Natural killer cell (primary cell): ENCODE measurements at regions not wholly inside any gene's neighbourhood (a gene's known extent, or its start where the extent isn't known, plus 50 kb on each side); places are given as distances from the start of the nearest gene placed in this dataset.
A peak's percentile ranks its signal among the peaks of the same experiment; 100 is the strongest.
"Not testable (repeated sequence)": the region's sequence is repeated elsewhere in the genome, so short reads cannot be mapped to it uniquely, and the experiment has no call there.

Experiments used
- ATAC-seq, 3 donors: fragments of 150-1000 bp in 2 of 3; fragments of 200-7000 bp in 1 of 3; cut with Tn5 transposase; 1 replicate in 1 of 3; 2 replicates in 2 of 3; pipeline ENCODE4 v1.10.0; 2021; ENCODE audit warnings: mild to moderate bottlenecking in 2 of 3, moderate library complexity in 2 of 3
- DNase-seq, 2 donors: peaks; one replicate each; pipeline versions ENCODE4 v3.0.0 to v3.0.0-alpha.2; 2013 to 2021; ENCODE audit warnings: mixed read lengths in 1 of 2
- H3K27ac ChIP-seq: one replicate; pipeline ENCODE4 v1.5.1; 2013; ENCODE audit warnings: mild to moderate bottlenecking, low read length
- H3K27me3 ChIP-seq: one replicate; pipeline ENCODE4 v1.6.1; 2013; ENCODE audit warnings: low read length; ENCODE audit not compliant: control insufficient read depth, insufficient read depth
- H3K36me3 ChIP-seq: one replicate; pipeline ENCODE4 v1.6.1; 2013; ENCODE audit warnings: low read length; ENCODE audit not compliant: control insufficient read depth, insufficient read depth
- H3K4me1 ChIP-seq: one replicate; pipeline ENCODE4 v1.6.1; 2013; ENCODE audit warnings: low read length; ENCODE audit not compliant: control insufficient read depth, insufficient read depth
- H3K4me3 ChIP-seq: one replicate; pipeline ENCODE4 v1.5.1; 2013; ENCODE audit warnings: low read length
- H3K9me3 ChIP-seq: one replicate; pipeline ENCODE4 v1.6.1; 2013; ENCODE audit warnings: low read length; ENCODE audit not compliant: control insufficient read depth, insufficient read depth
- H3K27ac Mint-ChIP-seq, 2 donors: one replicate each; pipeline ENCODE4 v1.8.0; 2022; ENCODE audit warnings: mild to moderate bottlenecking in 2 of 2, mixed read lengths in 2 of 2, moderate library complexity in 1 of 2
- H3K27me3 Mint-ChIP-seq, 2 donors: one replicate each; pipeline ENCODE4 v1.8.0; 2022; ENCODE audit warnings: low read depth in 2 of 2, mixed read lengths in 2 of 2
- H3K36me3 Mint-ChIP-seq: one replicate; pipeline ENCODE4 v1.8.0; 2022; ENCODE audit warnings: mixed read lengths
- H3K4me1 Mint-ChIP-seq, 2 donors: one replicate each; pipeline ENCODE4 v1.8.0; 2022; ENCODE audit warnings: mixed read lengths in 2 of 2
- H3K4me3 Mint-ChIP-seq: one replicate; pipeline ENCODE4 v1.8.0; 2022; ENCODE audit warnings: mild to moderate bottlenecking, moderate library complexity, mixed read lengths
- H3K9me3 Mint-ChIP-seq, 2 donors: one replicate each; pipeline ENCODE4 v1.8.0; 2022; ENCODE audit warnings: mixed read lengths in 2 of 2
- CTCF ChIP-seq: fragments of 200-600 bp; IDR thresholded peaks from one replicate; pipeline ENCODE4 v1.8.0; 2022; ENCODE audit warnings: antibody characterized with exemption
- WGBS: methylation state at CpG from one replicate; pipeline ENCODE4 v1.1.7; 2013; ENCODE audit warnings: missing lambda C conversion rate; ENCODE audit not compliant: insufficient coverage; 5-methylcytosine and 5-hydroxymethylcytosine counted together
- intact Hi-C: fragments of 100-400 bp; cut with micrococcal nuclease; formaldehyde crosslinking; loops from one replicate; pipeline ENCODE4 v1.14.2; 2022

GRCh38 chr12:131239384-131240094 lies 285.8 kb downstream of the ADGRD1 start:
- WGBS, result 68% methylated on average over 5 of the region's 7 CpGs
- Histone ChIP-seq H3K27me3 (no peaks in the 10 kb centered on the region), H3K27ac (no peak overlapping the region), H3K4me1 (no peaks in the 10 kb centered on the region), H3K9me3 (no peaks in the 10 kb centered on the region), H3K4me3 (no peak overlapping the region), H3K36me3 (no peaks in the 10 kb centered on the region)
- Mint-ChIP-seq H3K4me3 (no peak overlapping the region), H3K4me1 (no peaks in the 10 kb centered on the region), H3K27me3 (peaks cover 0 to 4% of the 10 kb centered on the region in 2 donors), H3K36me3 (no peaks in the 10 kb centered on the region), H3K9me3 (peaks cover 0 to 3% of the 10 kb centered on the region in 2 donors), H3K27ac (no peak overlapping the region)
- intact Hi-C loops, result no loop called here
- DNase-seq, result no peak
- ATAC-seq, result no peak
- TF ChIP-seq CTCF, result no peak

DNA sequence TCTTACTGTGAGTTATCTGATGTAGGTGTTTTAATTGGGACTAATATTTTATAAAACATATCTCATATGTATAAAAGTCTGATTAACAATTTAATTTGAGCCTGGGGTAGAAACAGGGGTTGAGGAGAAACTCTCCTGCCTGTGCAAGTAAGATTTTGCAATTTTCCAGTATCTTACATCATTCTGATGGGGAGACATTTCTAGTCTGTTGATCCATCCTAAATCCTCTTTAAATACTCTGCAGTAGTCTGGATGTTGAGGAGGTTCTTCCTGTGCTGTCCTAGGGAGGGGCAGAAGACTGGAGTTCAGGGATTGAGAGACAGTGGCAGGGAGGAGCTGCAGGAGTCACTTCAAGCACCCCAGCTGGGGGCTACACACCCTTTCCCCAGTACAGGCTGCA lies 287.8 kb downstream of the ADGRD1 start:
- H3K27ac Mint-ChIP-seq, result no peak overlapping the region
- no peak for DNase-seq
- Histone ChIP-seq H3K27me3 (no peaks in the 10 kb centered on the region), H3K27ac (no peak overlapping the region), H3K4me1 (no peaks in the 10 kb centered on the region), H3K9me3 (no peaks in the 10 kb centered on the region), H3K4me3 (no peak overlapping the region), H3K36me3 (no peaks in the 10 kb centered on the region)
- intact Hi-C loops, result no loop called here
- ATAC-seq, result no peak
- H3K36me3 Mint-ChIP-seq, result no peaks in the 10 kb centered on the region
- peaks cover 0 to 4% of the 10 kb centered on the region in 2 donors for H3K27me3 Mint-ChIP-seq
- H3K4me3 Mint-ChIP-seq, result no peak overlapping the region
- H3K9me3 Mint-ChIP-seq, result peaks cover 0 to 3% of the 10 kb centered on the region in 2 donors
- H3K4me1 Mint-ChIP-seq, result no peaks in the 10 kb centered on the region
- TF ChIP-seq CTCF, result no peak

GRCh38 chr12:131242741-131243496 lies 289.2 kb downstream of the ADGRD1 start:
- H3K4me1 Mint-ChIP-seq, result no peaks in the 10 kb centered on the region
- peak in 1 of 2 donors; percentile 13 for DNase-seq
- no peaks in the 10 kb centered on the region for H3K36me3 ChIP-seq
- no peaks in the 10 kb centered on the region for H3K36me3 Mint-ChIP-seq
- H3K4me1 ChIP-seq, result no peaks in the 10 kb centered on the region
- WGBS, result 82% methylated on average over 3 of the region's 5 CpGs
- H3K9me3 ChIP-seq, result no peaks in the 10 kb centered on the region
- no peak overlapping the region for H3K27ac Mint-ChIP-seq
- peak in 1 of 3 donors; percentile 29 for ATAC-seq
- H3K27me3 ChIP-seq, result no peaks in the 10 kb centered on the region
- no peak overlapping the region for H3K4me3 Mint-ChIP-seq
- intact Hi-C loops, result no loop called here
- H3K9me3 Mint-ChIP-seq, result peaks cover 0 to 3% of the 10 kb centered on the region in 2 donors
- no peak overlapping the region for H3K27ac ChIP-seq
- no peak overlapping the region for H3K4me3 ChIP-seq
- no peak for TF ChIP-seq CTCF
- peaks cover 0 to 2% of the 10 kb centered on the region in 2 donors for H3K27me3 Mint-ChIP-seq

GRCh38 chr12:131244157-131244688 lies 290.5 kb downstream of the ADGRD1 start:
- H3K27me3 ChIP-seq, H3K27ac ChIP-seq, H3K9me3 ChIP-seq, H3K4me1 Mint-ChIP-seq, intact Hi-C loops, H3K27ac Mint-ChIP-seq, DNase-seq, ATAC-seq, H3K27me3 Mint-ChIP-seq, H3K9me3 Mint-ChIP-seq, H3K4me1 ChIP-seq, H3K36me3 Mint-ChIP-seq, H3K4me3 ChIP-seq, H3K36me3 ChIP-seq, H3K4me3 Mint-ChIP-seq: not testable (repeated sequence)
- 97% methylated on average over 5 of the region's 15 CpGs for WGBS

GRCh38 chr12:131245161-131245560 lies 291.5 kb downstream of the ADGRD1 start:
- H3K9me3 ChIP-seq, H3K9me3 Mint-ChIP-seq, DNase-seq, H3K36me3 ChIP-seq, H3K27ac Mint-ChIP-seq, H3K27ac ChIP-seq, H3K4me1 Mint-ChIP-seq, H3K36me3 Mint-ChIP-seq, H3K4me3 Mint-ChIP-seq, intact Hi-C loops, H3K27me3 Mint-ChIP-seq, H3K4me1 ChIP-seq, H3K27me3 ChIP-seq, H3K4me3 ChIP-seq, ATAC-seq: not testable (repeated sequence)
- WGBS, result 78% methylated on average over 8 of the region's 8 CpGs
